H9 (cell line): ENCODE measurements at regions not wholly inside any gene's neighbourhood (a gene's known extent, or its start where the extent isn't known, plus 50 kb on each side); places are given as distances from the start of the nearest gene placed in this dataset.

ENCODE experiments used
- DNase-seq: peaks from one replicate; pipeline ENCODE4 v3.0.0-alpha.2; 2017
- H2AFZ ChIP-seq: one replicate; pipeline ENCODE4 v1.6.1; 2013; ENCODE audit warnings: mild to moderate bottlenecking, low read length, control low read depth, moderate library complexity
- H2AK5ac ChIP-seq: 2 replicates; pipeline ENCODE4 v1.6.1; 2013; ENCODE audit warnings: low read length, control low read depth, mixed read lengths; ENCODE audit not compliant: insufficient read length
- H2BK120ac ChIP-seq: one replicate; pipeline ENCODE4 v1.6.1; 2013; ENCODE audit warnings: low read depth, mild to moderate bottlenecking, low read length, control low read depth, inconsistent platforms; ENCODE audit not compliant: poor library complexity, severe bottlenecking
- H2BK12ac ChIP-seq: 2 replicates; pipeline ENCODE4 v1.6.1; 2013; ENCODE audit warnings: low read length, control low read depth, mixed read lengths, low read depth; ENCODE audit not compliant: insufficient read length
- H2BK15ac ChIP-seq: 2 replicates; pipeline ENCODE4 v1.6.1; 2013; ENCODE audit warnings: low read depth, low read length, control low read depth
- H2BK20ac ChIP-seq: one replicate; pipeline ENCODE4 v1.6.1; 2013; ENCODE audit warnings: low read depth, mild to moderate bottlenecking, low read length, control low read depth, inconsistent platforms; ENCODE audit not compliant: poor library complexity, severe bottlenecking
- H2BK5ac ChIP-seq: 2 replicates; pipeline ENCODE4 v1.6.1; 2013; ENCODE audit warnings: low read length, control low read depth, mixed read lengths; ENCODE audit not compliant: insufficient read length
- H3K14ac ChIP-seq: 2 replicates; pipeline ENCODE4 v1.6.1; 2013; ENCODE audit warnings: low read length, control low read depth; ENCODE audit not compliant: insufficient read depth
- H3K18ac ChIP-seq: 2 replicates; pipeline ENCODE4 v1.6.1; 2013; ENCODE audit warnings: low read depth, mild to moderate bottlenecking, mixed read lengths, low read length, control low read depth; ENCODE audit not compliant: insufficient read length
- H3K23ac ChIP-seq: 2 replicates; pipeline ENCODE4 v1.6.1; 2013; ENCODE audit warnings: low read length, control low read depth, mixed read lengths, low read depth; ENCODE audit not compliant: insufficient read length
- H3K23me2 ChIP-seq: 2 replicates; pipeline ENCODE4 v1.6.1; 2013; ENCODE audit warnings: low read depth, mild to moderate bottlenecking, mixed read lengths, low read length, control low read depth; ENCODE audit not compliant: insufficient read length, poor library complexity, severe bottlenecking
- H3K27ac ChIP-seq: 2 replicates; pipeline ENCODE4 v1.5.1; 2013; ENCODE audit warnings: low read length, control low read depth, mixed read lengths, low read depth; ENCODE audit not compliant: insufficient read length
- H3K27me3 ChIP-seq: 2 replicates; pipeline ENCODE4 v1.6.1; 2013; ENCODE audit warnings: low read length, control low read depth, inconsistent platforms; ENCODE audit not compliant: insufficient read depth
- H3K4ac ChIP-seq: 2 replicates; pipeline ENCODE4 v1.6.1; 2013; ENCODE audit warnings: low read depth, mild to moderate bottlenecking, control low read depth, inconsistent platforms, low read length, moderate library complexity
- H3K4me1 ChIP-seq: 2 replicates; pipeline ENCODE4 v1.6.1; 2013; ENCODE audit warnings: low read length, control low read depth, inconsistent platforms; ENCODE audit not compliant: insufficient read depth
- H3K4me2 ChIP-seq: 2 replicates; pipeline ENCODE4 v1.6.1; 2013; ENCODE audit warnings: low read length, control low read depth, mixed read lengths; ENCODE audit not compliant: insufficient read length, insufficient read depth
- H3K56ac ChIP-seq: 2 replicates; pipeline ENCODE4 v1.6.1; 2013; ENCODE audit warnings: low read depth, mild to moderate bottlenecking, mixed read lengths, low read length, control low read depth; ENCODE audit not compliant: insufficient read length
- H3K79me1 ChIP-seq: 2 replicates; pipeline ENCODE4 v1.6.1; 2013; ENCODE audit warnings: low read depth, mild to moderate bottlenecking, moderate library complexity, low read length, control low read depth, inconsistent platforms; ENCODE audit not compliant: insufficient read depth, poor library complexity, severe bottlenecking
- H3K79me2 ChIP-seq: 2 replicates; pipeline ENCODE4 v1.6.1; 2013; ENCODE audit warnings: low read length, control low read depth, inconsistent platforms; ENCODE audit not compliant: insufficient read depth
- H3K9ac ChIP-seq: 2 replicates; pipeline ENCODE4 v1.6.1; 2013; ENCODE audit warnings: low read length, control low read depth, mixed read lengths; ENCODE audit not compliant: insufficient read length; ENCODE audit errors: extremely low read depth
- H3K9me3 ChIP-seq: one replicate; pipeline ENCODE4 v1.6.1; 2013; ENCODE audit warnings: low read depth, low read length, inconsistent platforms; ENCODE audit not compliant: control insufficient read depth
- H3T11ph ChIP-seq: one replicate; pipeline ENCODE4 v1.6.1; 2013; ENCODE audit warnings: mild to moderate bottlenecking, low read length, control low read depth, inconsistent platforms
- H4K20me1 ChIP-seq: one replicate; pipeline ENCODE4 v1.6.1; 2013; ENCODE audit not compliant: control insufficient read depth, insufficient read length, insufficient read depth
- H4K5ac ChIP-seq: 2 replicates; pipeline ENCODE4 v1.6.1; 2013; ENCODE audit warnings: low read depth, mild to moderate bottlenecking, mixed read lengths, low read length, control low read depth; ENCODE audit not compliant: insufficient read length
- H4K8ac ChIP-seq: replicated peaks from 2 replicates; pipeline ENCODE4 v1.6.1; 2013; ENCODE audit warnings: low read length, control low read depth, mixed read lengths, low read depth; ENCODE audit not compliant: insufficient read length
- H4K91ac ChIP-seq: 2 replicates; pipeline ENCODE4 v1.6.1; 2013; ENCODE audit warnings: low read depth, mild to moderate bottlenecking, moderate library complexity, mixed read lengths, low read length, control low read depth; ENCODE audit not compliant: insufficient read length
- H3K27ac Mint-ChIP-seq, 3 experiments: 2 replicates in 2 of 3; 3 replicates in 1 of 3; pipeline ENCODE4 v1.8.0; 2020 to 2021; ENCODE audit warnings: mixed read lengths in 3 of 3, mild to moderate bottlenecking in 1 of 3, moderate library complexity in 1 of 3
- H3K27me3 Mint-ChIP-seq: 2 replicates; pipeline ENCODE4 v1.8.0; 2021; ENCODE audit warnings: low read depth, mild to moderate bottlenecking, moderate library complexity, mixed read lengths
- H3K36me3 Mint-ChIP-seq, 3 experiments: 2 replicates in 2 of 3; 3 replicates in 1 of 3; pipeline ENCODE4 v1.8.0; 2020 to 2021; ENCODE audit warnings: low read depth in 3 of 3, mixed read lengths in 3 of 3; ENCODE audit not compliant: insufficient read depth in 1 of 3
- H3K4me1 Mint-ChIP-seq, 2 experiments: 2 replicates each; pipeline ENCODE4 v1.8.0; 2020; ENCODE audit warnings: mixed read lengths in 2 of 2
- H3K4me3 Mint-ChIP-seq, 2 experiments: 2 replicates in 1 of 2; 3 replicates in 1 of 2; pipeline ENCODE4 v1.8.0; 2020 to 2021; ENCODE audit warnings: mild to moderate bottlenecking in 2 of 2, mixed read lengths in 2 of 2, moderate library complexity in 1 of 2
- H3K9me3 Mint-ChIP-seq, 2 experiments: 2 replicates in 1 of 2; 3 replicates in 1 of 2; pipeline ENCODE4 v1.8.0; 2020; ENCODE audit warnings: mild to moderate bottlenecking in 2 of 2, mixed read lengths in 2 of 2, moderate library complexity in 1 of 2
- CTCF ChIP-seq: fragments of 200-600 bp; sonication (generic); conservative IDR thresholded peaks from 3 replicates; pipeline ENCODE4 v1.8.0; 2021; ENCODE audit warnings: antibody characterized with exemption, mild to moderate bottlenecking
- WGBS: extraction: QIAGEN DNeasy Blood & Tissue Kit; methylation state at CpG from one replicate; pipeline ENCODE4 v1.1.7; 2013; ENCODE audit warnings: missing lambda C conversion rate, low lambda C conversion rate, mixed read lengths; ENCODE audit not compliant: insufficient read length; ENCODE audit errors: extremely low coverage; 5-methylcytosine and 5-hydroxymethylcytosine counted together

- Histone ChIP-seq H2AK5ac (no peak overlapping the region), H3K4me2 (no peak overlapping the region), H3K56ac (no peak overlapping the region), H3K4me1 (no peaks in the 10 kb centered on the region), H3K27ac (no peak overlapping the region), H2BK5ac (no peak overlapping the region), H4K20me1 (peaks cover 3% of the 10 kb centered on the region), H3T11ph (no peak overlapping the region), H3K79me2 (no peaks in the 10 kb centered on the region), H4K8ac (no peak overlapping the region), H3K23ac (no peak overlapping the region), H3K9ac (no peak overlapping the region), H3K79me1 (no peaks in the 10 kb centered on the region), H3K14ac (no peak overlapping the region), H2BK12ac (no peak overlapping the region), H3K18ac (no peak overlapping the region), H3K9me3 (no peaks in the 10 kb centered on the region), H4K91ac (no peak overlapping the region), H3K23me2 (no peaks in the 10 kb centered on the region), H2BK15ac (no peak overlapping the region), H2BK20ac (no peak overlapping the region), H3K27me3 (no peaks in the 10 kb centered on the region; the same call in 1 of the 2 replicates), H2AFZ (no peak overlapping the region), H2BK120ac (no peak overlapping the region), H4K5ac (no peak overlapping the region), H3K4ac (no peak overlapping the region)
- DNase-seq, result no peak
- peaks cover 0 to 4% of the 10 kb centered on the region in 2 experiments; a peak in 1 of 4 replicates for H3K4me1 Mint-ChIP-seq
- peaks cover 22% of the 10 kb centered on the region for H3K27me3 Mint-ChIP-seq
- no peak overlapping the region for H3K27ac Mint-ChIP-seq
- H3K9me3 Mint-ChIP-seq, result peaks cover 8 to 17% of the 10 kb centered on the region in 2 experiments
- H3K36me3 Mint-ChIP-seq, result peaks cover 0 to 4% (median 0%) of the 10 kb centered on the region in 3 experiments; a peak in 3 of 7 replicates
- WGBS, result no CpG with 5 or more reads among the region's 16 CpGs
- no peak overlapping the region for H3K4me3 Mint-ChIP-seq
- TF ChIP-seq CTCF, result no peak
These were observed 71.2 kb downstream of the TNFAIP2 start for GRCh38 chr14:103194256-103195045.
